Hepatocyte (in vitro differentiated cells): ENCODE measurements at regions not wholly inside any gene's neighbourhood (a gene's known extent, or its start where the extent isn't known, plus 50 kb on each side); places are given as distances from the start of the nearest gene placed in this dataset.

Experiments
- DNase-seq: peaks from one replicate; pipeline ENCODE4 v3.0.0-alpha.2; 2016; ENCODE audit warnings: low spot score
- H2AFZ ChIP-seq: fragments of 200-600 bp; sonication (generic); 2 replicates; pipeline ENCODE4 v1.6.0; 2016; ENCODE audit warnings: antibody characterized with exemption, mild to moderate bottlenecking
- H3K27ac ChIP-seq: fragments of 200-600 bp; sonication (generic); 2 replicates; pipeline ENCODE4 v1.5.1; 2016; ENCODE audit warnings: mild to moderate bottlenecking
- H3K27me3 ChIP-seq: fragments of 200-600 bp; sonication (generic); 2 replicates; pipeline ENCODE4 v1.6.1; 2016
- H3K36me3 ChIP-seq: fragments of 200-600 bp; sonication (generic); replicated peaks from 2 replicates; pipeline ENCODE4 v1.5.1; 2016; ENCODE audit warnings: low read depth; ENCODE audit not compliant: insufficient read depth
- H3K4me1 ChIP-seq: fragments of 200-600 bp; sonication (generic); 2 replicates; pipeline ENCODE4 v1.5.1; 2016; ENCODE audit warnings: mild to moderate bottlenecking, moderate library complexity; ENCODE audit not compliant: insufficient read depth
- H3K4me2 ChIP-seq: fragments of 200-600 bp; sonication (generic); 2 replicates; pipeline ENCODE4 v1.6.0; 2016
- H3K4me3 ChIP-seq: fragments of 200-600 bp; sonication (generic); 2 replicates; pipeline ENCODE4 v1.5.1; 2016; ENCODE audit warnings: mild to moderate bottlenecking
- H3K79me2 ChIP-seq: fragments of 200-600 bp; sonication (generic); 2 replicates; pipeline ENCODE4 v1.6.0; 2017; ENCODE audit warnings: mild to moderate bottlenecking
- H3K9me2 ChIP-seq: fragments of 200-600 bp; sonication (generic); replicated peaks from 2 replicates; pipeline ENCODE4 v1.6.0; 2017; ENCODE audit warnings: mild to moderate bottlenecking; ENCODE audit not compliant: insufficient read depth
- H3K9me3 ChIP-seq: fragments of 200-600 bp; sonication (generic); 2 replicates; pipeline ENCODE4 v1.5.1; 2016; ENCODE audit warnings: low read depth, mild to moderate bottlenecking
- H4K20me1 ChIP-seq: fragments of 200-600 bp; sonication (generic); 2 replicates; pipeline ENCODE4 v1.6.0; 2016; ENCODE audit warnings: mild to moderate bottlenecking; ENCODE audit not compliant: insufficient read depth, poor library complexity, severe bottlenecking
- EZH2 ChIP-seq: fragments of 200-600 bp; sonication (generic); IDR thresholded peaks from 2 replicates; pipeline ENCODE4 v1.6.1; 2016; ENCODE audit warnings: antibody characterized with exemption, mild to moderate bottlenecking, borderline replicate concordance
- EZH2phosphoT487 ChIP-seq: fragments of 200-600 bp; sonication (generic); IDR thresholded peaks from one replicate; pipeline ENCODE4 v1.6.1; 2018; ENCODE audit warnings: antibody characterized with exemption, mild to moderate bottlenecking, low read depth, moderate library complexity; ENCODE audit not compliant: unreplicated experiment, severe bottlenecking
- WGBS: methylation state at CpG from one replicate; pipeline ENCODE4 v1.1.6; 2016; ENCODE audit warnings: low lambda C conversion rate; ENCODE audit errors: missing lambda C conversion rate; 5-methylcytosine and 5-hydroxymethylcytosine counted together
- TF ChIP-seq, protein P1 (sequence below): fragments of 200-600 bp; sonication (generic); IDR thresholded peaks from 2 replicates; pipeline ENCODE4 v1.5.1; 2016; ENCODE audit warnings: antibody characterized with exemption, mild to moderate bottlenecking; ENCODE audit not compliant: poor library complexity

DNA sequence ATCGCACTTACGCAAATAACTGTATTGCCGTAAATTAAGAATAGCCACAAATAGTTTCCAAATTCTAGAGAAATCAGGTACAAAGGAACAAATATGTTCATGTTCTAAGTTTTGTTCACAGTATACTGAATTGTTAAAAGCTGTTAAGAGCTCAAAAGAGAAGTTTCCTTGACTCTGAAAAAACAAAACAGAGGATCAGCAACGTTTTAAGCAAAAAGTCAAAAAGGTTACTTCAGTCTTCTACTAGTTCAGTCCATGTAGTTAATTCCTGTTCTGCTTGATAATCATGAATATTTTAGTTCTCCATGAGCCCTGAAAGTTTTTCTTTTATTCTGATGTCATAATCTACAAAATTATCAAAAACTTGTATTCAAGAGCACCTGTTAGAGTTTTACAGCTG is 128.6 kb upstream of the MAST4 start:
- Histone ChIP-seq H3K79me2 (no peaks in the 10 kb centered on the region), H3K9me3 (peaks cover 13% of the 10 kb centered on the region), H3K4me2 (no peak overlapping the region), H3K36me3 (no peaks in the 10 kb centered on the region), H3K27me3 (no peaks in the 10 kb centered on the region), H3K4me1 (no peaks in the 10 kb centered on the region), H4K20me1 (no peaks in the 10 kb centered on the region), H3K4me3 (no peak overlapping the region), H3K9me2 (no peaks in the 10 kb centered on the region), H2AFZ (no peak overlapping the region), H3K27ac (no peak overlapping the region)
- 89% methylated on average over 4 of the region's 4 CpGs for WGBS
- TF ChIP-seq, protein P1, sequence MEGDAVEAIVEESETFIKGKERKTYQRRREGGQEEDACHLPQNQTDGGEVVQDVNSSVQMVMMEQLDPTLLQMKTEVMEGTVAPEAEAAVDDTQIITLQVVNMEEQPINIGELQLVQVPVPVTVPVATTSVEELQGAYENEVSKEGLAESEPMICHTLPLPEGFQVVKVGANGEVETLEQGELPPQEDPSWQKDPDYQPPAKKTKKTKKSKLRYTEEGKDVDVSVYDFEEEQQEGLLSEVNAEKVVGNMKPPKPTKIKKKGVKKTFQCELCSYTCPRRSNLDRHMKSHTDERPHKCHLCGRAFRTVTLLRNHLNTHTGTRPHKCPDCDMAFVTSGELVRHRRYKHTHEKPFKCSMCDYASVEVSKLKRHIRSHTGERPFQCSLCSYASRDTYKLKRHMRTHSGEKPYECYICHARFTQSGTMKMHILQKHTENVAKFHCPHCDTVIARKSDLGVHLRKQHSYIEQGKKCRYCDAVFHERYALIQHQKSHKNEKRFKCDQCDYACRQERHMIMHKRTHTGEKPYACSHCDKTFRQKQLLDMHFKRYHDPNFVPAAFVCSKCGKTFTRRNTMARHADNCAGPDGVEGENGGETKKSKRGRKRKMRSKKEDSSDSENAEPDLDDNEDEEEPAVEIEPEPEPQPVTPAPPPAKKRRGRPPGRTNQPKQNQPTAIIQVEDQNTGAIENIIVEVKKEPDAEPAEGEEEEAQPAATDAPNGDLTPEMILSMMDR = no peak
- TF ChIP-seq EZH2phosphoT487 = no peak
- DNase-seq = no peak

GRCh38 chr5:66469684-66470083 is 126.5 kb upstream of the MAST4 start:
- no peaks in the 10 kb centered on the region for H3K79me2 ChIP-seq
- H3K4me1 ChIP-seq = no peaks in the 10 kb centered on the region
- 95% methylated on average over 1 of the region's 1 CpG for WGBS
- no peak overlapping the region for H3K27ac ChIP-seq
- H2AFZ ChIP-seq = no peak overlapping the region
- H3K4me2 ChIP-seq = no peak overlapping the region
- H4K20me1 ChIP-seq = no peaks in the 10 kb centered on the region
- TF ChIP-seq EZH2phosphoT487 (no peak), EZH2 (no peak)
- TF ChIP-seq, protein P1 = no peak
- no peak overlapping the region for H3K4me3 ChIP-seq
- no peak for DNase-seq
- H3K36me3 ChIP-seq = no peaks in the 10 kb centered on the region
- H3K27me3 ChIP-seq = no peaks in the 10 kb centered on the region
- H3K9me3 ChIP-seq = peaks cover 13% of the 10 kb centered on the region
- H3K9me2 ChIP-seq = no peaks in the 10 kb centered on the region

GRCh38 chr5:66472010-66472409 is 124.2 kb upstream of the MAST4 start:
- WGBS = 86% methylated on average over 1 of the region's 1 CpG

More at GRCh38 chr5:66472010-66472409, 124.2 kb upstream of the MAST4 start:
- H3K4me1 ChIP-seq = peaks cover 5% of the 10 kb centered on the region
- H2AFZ ChIP-seq = no peak overlapping the region
- no peak overlapping the region for H3K4me2 ChIP-seq
- no peak overlapping the region for H3K4me3 ChIP-seq
- TF ChIP-seq, protein P1 = no peak
- TF ChIP-seq EZH2 (no peak), EZH2phosphoT487 (no peak)
- no peaks in the 10 kb centered on the region for H3K9me2 ChIP-seq
- no peaks in the 10 kb centered on the region for H3K27me3 ChIP-seq
- DNase-seq = no peak
- no peaks in the 10 kb centered on the region for H3K79me2 ChIP-seq
- no peak overlapping the region for H3K27ac ChIP-seq
- H3K9me3 ChIP-seq = peaks cover 13% of the 10 kb centered on the region
- no peaks in the 10 kb centered on the region for H3K36me3 ChIP-seq
- H4K20me1 ChIP-seq = no peaks in the 10 kb centered on the region
